ENCODE measurements at regions not wholly inside any gene's neighbourhood (a gene's known extent, or its start where the extent isn't known, plus 50 kb on each side); places are given as distances from the start of the nearest gene placed in this dataset.

DNA sequence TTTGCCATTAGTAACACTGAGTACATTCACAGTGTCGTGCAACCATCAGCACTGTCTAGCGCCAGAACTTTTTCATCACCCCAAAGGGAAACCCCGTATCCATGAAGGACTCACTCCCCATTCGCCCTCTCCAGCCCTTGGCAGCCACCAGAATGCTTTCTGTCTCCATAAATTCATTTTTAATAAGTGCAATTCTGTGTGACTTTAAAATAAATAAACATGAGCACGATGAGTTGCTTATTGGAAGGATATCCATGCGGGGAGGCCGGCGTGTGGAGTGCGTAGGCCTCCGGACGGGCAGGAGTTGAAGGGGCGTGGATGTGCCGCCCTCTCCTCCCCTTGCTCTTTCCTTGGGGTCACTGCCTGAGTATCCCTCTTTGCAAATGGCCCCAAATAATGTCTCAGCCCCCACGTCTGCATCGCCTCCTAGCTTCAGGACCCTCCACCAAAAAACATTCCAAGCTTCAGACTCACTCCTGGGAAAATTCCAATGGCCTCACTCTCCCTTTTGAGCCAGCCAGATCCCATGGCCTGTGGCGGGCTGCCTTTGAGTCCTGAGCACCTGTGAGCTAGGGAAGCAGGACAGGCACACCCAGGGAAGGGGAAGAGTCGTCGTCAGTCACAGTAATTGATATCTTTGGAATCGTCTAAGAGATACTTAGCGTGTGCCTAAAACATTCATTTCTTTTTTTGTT, 306.3 kb downstream of the SEC14L1 start (continued):
- TF ChIP-seq, protein P1, sequence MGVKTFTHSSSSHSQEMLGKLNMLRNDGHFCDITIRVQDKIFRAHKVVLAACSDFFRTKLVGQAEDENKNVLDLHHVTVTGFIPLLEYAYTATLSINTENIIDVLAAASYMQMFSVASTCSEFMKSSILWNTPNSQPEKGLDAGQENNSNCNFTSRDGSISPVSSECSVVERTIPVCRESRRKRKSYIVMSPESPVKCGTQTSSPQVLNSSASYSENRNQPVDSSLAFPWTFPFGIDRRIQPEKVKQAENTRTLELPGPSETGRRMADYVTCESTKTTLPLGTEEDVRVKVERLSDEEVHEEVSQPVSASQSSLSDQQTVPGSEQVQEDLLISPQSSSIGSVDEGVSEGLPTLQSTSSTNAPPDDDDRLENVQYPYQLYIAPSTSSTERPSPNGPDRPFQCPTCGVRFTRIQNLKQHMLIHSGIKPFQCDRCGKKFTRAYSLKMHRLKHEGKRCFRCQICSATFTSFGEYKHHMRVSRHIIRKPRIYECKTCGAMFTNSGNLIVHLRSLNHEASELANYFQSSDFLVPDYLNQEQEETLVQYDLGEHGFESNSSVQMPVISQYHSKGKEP (tag by site-specific recombination; IDR thresholded peaks at IDR 0.05) = no peak
- TF ChIP-seq, protein P2, sequence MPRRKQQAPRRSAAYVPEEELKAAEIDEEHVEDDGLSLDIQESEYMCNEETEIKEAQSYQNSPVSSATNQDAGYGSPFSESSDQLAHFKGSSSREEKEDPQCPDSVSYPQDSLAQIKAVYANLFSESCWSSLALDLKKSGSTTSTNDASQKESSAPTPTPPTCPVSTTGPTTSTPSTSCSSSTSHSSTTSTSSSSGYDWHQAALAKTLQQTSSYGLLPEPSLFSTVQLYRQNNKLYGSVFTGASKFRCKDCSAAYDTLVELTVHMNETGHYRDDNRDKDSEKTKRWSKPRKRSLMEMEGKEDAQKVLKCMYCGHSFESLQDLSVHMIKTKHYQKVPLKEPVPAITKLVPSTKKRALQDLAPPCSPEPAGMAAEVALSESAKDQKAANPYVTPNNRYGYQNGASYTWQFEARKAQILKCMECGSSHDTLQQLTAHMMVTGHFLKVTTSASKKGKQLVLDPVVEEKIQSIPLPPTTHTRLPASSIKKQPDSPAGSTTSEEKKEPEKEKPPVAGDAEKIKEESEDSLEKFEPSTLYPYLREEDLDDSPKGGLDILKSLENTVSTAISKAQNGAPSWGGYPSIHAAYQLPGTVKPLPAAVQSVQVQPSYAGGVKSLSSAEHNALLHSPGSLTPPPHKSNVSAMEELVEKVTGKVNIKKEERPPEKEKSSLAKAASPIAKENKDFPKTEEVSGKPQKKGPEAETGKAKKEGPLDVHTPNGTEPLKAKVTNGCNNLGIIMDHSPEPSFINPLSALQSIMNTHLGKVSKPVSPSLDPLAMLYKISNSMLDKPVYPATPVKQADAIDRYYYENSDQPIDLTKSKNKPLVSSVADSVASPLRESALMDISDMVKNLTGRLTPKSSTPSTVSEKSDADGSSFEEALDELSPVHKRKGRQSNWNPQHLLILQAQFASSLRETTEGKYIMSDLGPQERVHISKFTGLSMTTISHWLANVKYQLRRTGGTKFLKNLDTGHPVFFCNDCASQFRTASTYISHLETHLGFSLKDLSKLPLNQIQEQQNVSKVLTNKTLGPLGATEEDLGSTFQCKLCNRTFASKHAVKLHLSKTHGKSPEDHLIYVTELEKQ (tag by site-specific recombination; IDR thresholded peaks at IDR 0.05; ENCODE audit: borderline replicate concordance) = no peak

DNA sequence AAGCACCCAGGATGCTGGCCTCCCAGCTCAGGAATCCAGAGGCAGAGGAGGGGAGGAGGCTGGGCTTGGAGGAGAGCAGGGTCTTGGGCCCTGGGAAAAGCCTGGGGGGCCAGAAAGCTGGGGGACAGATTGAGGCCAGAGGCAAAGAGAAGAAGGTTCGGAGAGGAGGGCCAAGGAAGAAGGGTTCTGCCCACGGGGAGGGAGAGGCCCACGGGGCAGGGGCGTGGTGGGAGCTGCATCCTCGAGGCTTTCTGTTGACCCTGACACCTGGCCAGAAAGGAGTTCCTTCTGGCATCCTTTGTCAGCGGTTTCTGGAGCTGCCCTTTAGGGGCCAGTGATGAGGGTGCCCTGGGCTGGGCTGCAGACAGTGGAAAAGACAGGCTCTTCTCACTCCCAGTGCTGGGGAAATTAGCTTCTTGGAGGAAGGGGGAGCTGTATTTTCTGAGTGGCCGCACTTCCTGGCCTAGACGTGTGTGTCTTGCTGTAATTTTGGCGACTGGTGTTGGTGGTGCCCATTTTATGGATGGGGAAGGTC, 308.7 kb downstream of the SEC14L1 start:
- ChIA-PET CTCF (interaction anchor here (0.9 to 1.0 kb wide), 2 partner anchors 13 to 20 kb away, joined by 3 to 4 read pairs; no protein-coding TSS in a partner anchor), POLR2A (interaction anchor here (0.7 to 1.3 kb wide), 3 partner anchors 22 to 127 kb away, joined by 3 read pairs; no protein-coding TSS in a partner anchor)
- Histone ChIP-seq H3K36me3 (ENCODE audit: control insufficient read depth in 2 of 2, insufficient read depth in 1 of 2, low read length in 2 of 2) (no peaks in the 10 kb centered on the region), H3K4me1 (ENCODE audit: control insufficient read depth, insufficient read depth, low read length) (peaks cover 10% of the 10 kb centered on the region), H3K4me3 (ENCODE audit: low read depth, low read length) (no peak overlapping the region), H3K9me3 (ENCODE audit: control insufficient read depth, insufficient read depth, low read depth, low read length) (no peaks in the 10 kb centered on the region), H3K27ac (ENCODE audit: extremely low read depth, low read depth, low read length) (no peak overlapping the region)
- TF ChIP-seq ZFHX2 (tag by site-specific recombination; conservative IDR thresholded peaks at IDR 0.05) = no peak
- TF ChIP-seq ZNF174 (tag by site-specific recombination; IDR thresholded peaks at IDR 0.05) = no peak

DNA sequence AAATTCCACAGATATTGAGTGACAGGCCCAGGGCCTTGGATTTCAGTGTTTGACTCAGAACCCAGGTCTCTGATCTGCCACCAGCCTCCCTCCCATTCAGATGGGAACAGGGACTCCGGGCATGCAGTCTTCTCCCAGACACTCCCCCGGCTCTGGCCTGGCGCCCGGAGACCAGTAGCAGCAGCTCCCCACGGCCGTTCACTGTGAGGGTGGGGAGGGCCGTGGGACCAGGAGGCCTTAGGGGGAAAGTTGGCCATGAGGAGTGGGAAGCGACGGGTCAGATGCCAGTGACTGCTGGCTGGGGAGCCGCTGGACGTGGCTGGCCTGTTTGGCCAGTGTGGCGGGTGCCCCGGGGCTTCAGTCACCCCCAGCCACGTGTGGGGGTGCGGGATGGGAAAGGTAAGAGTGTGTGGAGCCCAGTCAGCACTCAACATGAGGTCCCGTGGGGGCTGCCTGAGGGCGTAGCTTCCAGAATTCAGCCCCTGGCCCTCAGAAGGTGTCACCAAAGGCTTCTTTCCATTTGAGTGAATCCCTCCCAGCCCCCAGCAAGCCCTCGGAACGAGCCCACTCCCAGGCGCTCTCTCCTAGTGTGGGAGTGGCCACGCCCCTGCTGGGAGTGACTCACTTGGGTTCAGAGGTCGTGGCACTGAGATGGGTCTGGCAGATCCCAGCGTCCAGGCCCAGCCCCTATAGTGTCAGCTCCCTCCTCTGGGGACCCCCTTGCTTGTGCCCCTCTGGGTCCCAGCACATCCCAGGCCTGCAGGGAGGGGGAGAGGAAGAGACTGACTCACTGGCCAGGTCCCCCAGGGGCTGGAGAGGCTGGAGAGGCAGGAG, 309.4 kb downstream of the SEC14L1 start:
- H3K4me3 ChIP-seq (ENCODE audit: low read depth, low read length) = no peak overlapping the region
- CTCF ChIA-PET = interaction anchor here (0.6 to 1.0 kb wide), 5 partner anchors 14 to 178 kb away, joined by 3 to 4 read pairs (median 3); no protein-coding TSS in a partner anchor
- peaks cover 10% of the 10 kb centered on the region for H3K4me1 ChIP-seq (ENCODE audit: control insufficient read depth, insufficient read depth, low read length)
- H3K36me3 ChIP-seq (ENCODE audit: control insufficient read depth in 2 of 2, insufficient read depth in 1 of 2, low read length in 2 of 2) = no peaks in the 10 kb centered on the region
- H3K27ac ChIP-seq (ENCODE audit: extremely low read depth, low read depth, low read length) = no peak overlapping the region
- POLR2A ChIA-PET = interaction anchor here (0.6 to 1.4 kb wide), 5 partner anchors 14 to 127 kb away, joined by 3 to 4 read pairs (median 3); no protein-coding TSS in a partner anchor
- H3K9me3 ChIP-seq (ENCODE audit: control insufficient read depth, insufficient read depth, low read depth, low read length) = no peaks in the 10 kb centered on the region
- peak; percentile 85 for TF ChIP-seq ZFHX2 (tag by site-specific recombination; conservative IDR thresholded peaks at IDR 0.05)
- no peak for TF ChIP-seq ZNF621 (tag by site-specific recombination; IDR thresholded peaks at IDR 0.05)
- no peak for TF ChIP-seq ZNF140 (tag by site-specific recombination; IDR thresholded peaks at IDR 0.05)
- no peak for TF ChIP-seq HOXA7 (CRISPR knock-in tag; IDR thresholded peaks at IDR 0.05; ENCODE audit: borderline replicate concordance)
- no peak for TF ChIP-seq ZNF596 (tag by site-specific recombination; IDR thresholded peaks at IDR 0.05)
- TF ChIP-seq ZNF626 (tag by site-specific recombination; IDR thresholded peaks at IDR 0.05) = no peak
- no peak for TF ChIP-seq ZNF837 (tag by site-specific recombination; IDR thresholded peaks at IDR 0.05)
- no peak for TF ChIP-seq ZNF221 (tag by site-specific recombination; IDR thresholded peaks at IDR 0.05; ENCODE audit: borderline replicate concordance)
- no peak for TF ChIP-seq ZNF791 (tag by site-specific recombination; IDR thresholded peaks at IDR 0.05)
- no peak for TF ChIP-seq ZFP69B (tag by site-specific recombination; IDR thresholded peaks at IDR 0.05)
- TF ChIP-seq, protein P3, sequence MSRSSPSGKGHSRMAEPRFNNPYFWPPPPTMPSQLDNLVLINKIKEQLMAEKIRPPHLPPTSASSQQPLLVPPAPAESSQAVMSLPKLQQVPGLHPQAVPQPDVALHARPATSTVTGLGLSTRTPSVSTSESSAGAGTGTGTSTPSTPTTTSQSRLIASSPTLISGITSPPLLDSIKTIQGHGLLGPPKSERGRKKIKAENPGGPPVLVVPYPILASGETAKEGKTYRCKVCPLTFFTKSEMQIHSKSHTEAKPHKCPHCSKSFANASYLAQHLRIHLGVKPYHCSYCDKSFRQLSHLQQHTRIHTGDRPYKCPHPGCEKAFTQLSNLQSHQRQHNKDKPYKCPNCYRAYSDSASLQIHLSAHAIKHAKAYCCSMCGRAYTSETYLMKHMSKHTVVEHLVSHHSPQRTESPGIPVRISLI (tag by site-specific recombination; IDR thresholded peaks at IDR 0.05) = no peak
- TF ChIP-seq, protein P4, sequence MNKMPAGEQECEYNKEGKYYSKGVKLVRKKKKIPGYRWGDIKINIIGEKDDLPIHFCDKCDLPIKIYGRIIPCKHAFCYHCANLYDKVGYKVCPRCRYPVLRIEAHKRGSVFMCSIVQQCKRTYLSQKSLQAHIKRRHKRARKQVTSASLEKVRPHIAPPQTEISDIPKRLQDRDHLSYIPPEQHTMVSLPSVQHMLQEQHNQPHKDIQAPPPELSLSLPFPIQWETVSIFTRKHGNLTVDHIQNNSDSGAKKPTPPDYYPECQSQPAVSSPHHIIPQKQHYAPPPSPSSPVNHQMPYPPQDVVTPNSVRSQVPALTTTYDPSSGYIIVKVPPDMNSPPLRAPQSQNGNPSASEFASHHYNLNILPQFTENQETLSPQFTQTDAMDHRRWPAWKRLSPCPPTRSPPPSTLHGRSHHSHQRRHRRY (tag by site-specific recombination; IDR thresholded peaks at IDR 0.05) = no peak
- 0 out of 2 replicates have a peak, but pooled peaks have one; percentile 10 for TF ChIP-seq WT1 (tag by site-specific recombination; IDR thresholded peaks at IDR 0.05)
- TF ChIP-seq, protein P5, sequence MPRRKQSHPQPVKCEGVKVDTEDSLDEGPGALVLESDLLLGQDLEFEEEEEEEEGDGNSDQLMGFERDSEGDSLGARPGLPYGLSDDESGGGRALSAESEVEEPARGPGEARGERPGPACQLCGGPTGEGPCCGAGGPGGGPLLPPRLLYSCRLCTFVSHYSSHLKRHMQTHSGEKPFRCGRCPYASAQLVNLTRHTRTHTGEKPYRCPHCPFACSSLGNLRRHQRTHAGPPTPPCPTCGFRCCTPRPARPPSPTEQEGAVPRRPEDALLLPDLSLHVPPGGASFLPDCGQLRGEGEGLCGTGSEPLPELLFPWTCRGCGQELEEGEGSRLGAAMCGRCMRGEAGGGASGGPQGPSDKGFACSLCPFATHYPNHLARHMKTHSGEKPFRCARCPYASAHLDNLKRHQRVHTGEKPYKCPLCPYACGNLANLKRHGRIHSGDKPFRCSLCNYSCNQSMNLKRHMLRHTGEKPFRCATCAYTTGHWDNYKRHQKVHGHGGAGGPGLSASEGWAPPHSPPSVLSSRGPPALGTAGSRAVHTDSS (tag by site-specific recombination; IDR thresholded peaks at IDR 0.05) = no peak
- TF ChIP-seq ZNF292 (tag by site-specific recombination; IDR thresholded peaks at IDR 0.05; ENCODE audit: borderline replicate concordance, low read depth) = no peak
- 0 out of 2 replicates have a peak, but pooled peaks have one; percentile 9 for TF ChIP-seq ZNF423 (tag by site-specific recombination; IDR thresholded peaks at IDR 0.05)
- no peak for TF ChIP-seq ZNF132 (tag by site-specific recombination; IDR thresholded peaks at IDR 0.05; ENCODE audit: borderline replicate concordance)
